HL-60 (cell line): ENCODE measurements at regions not wholly inside any gene's neighbourhood (a gene's known extent, or its start where the extent isn't known, plus 50 kb on each side); places are given as distances from the start of the nearest gene placed in this dataset.

Source experiments
- DNase-seq, 2 experiments: peaks; one replicate each; pipeline ENCODE4 v3.0.0-alpha.2; 2010 to 2020; ENCODE audit warnings: low read depth in 1 of 2, low spot score in 1 of 2
- H3K27ac ChIP-seq: fragments of 250-450 bp; sonication (Bioruptor Pico); replicated peaks from 2 replicates; pipeline ENCODE4 v1.5.1; 2020; ENCODE audit warnings: mild to moderate bottlenecking, moderate library complexity
- H3K27me3 ChIP-seq: fragments of 250-450 bp; sonication (Bioruptor Pico); 2 replicates; pipeline ENCODE4 v1.5.1; 2021; ENCODE audit warnings: mild to moderate bottlenecking, moderate library complexity; ENCODE audit not compliant: insufficient read depth, poor library complexity, severe bottlenecking
- H3K4me3 ChIP-seq: replicated peaks from 2 replicates; pipeline ENCODE4 v1.5.1; 2011; ENCODE audit warnings: mild to moderate bottlenecking, control low read depth, low read length; ENCODE audit not compliant: insufficient read depth
- CTCF ChIP-seq: IDR thresholded peaks from one replicate; pipeline ENCODE4 v1.5.1; 2011; ENCODE audit warnings: low read length, control low read depth, inconsistent platforms; ENCODE audit not compliant: insufficient read depth
- GABPA ChIP-seq: IDR thresholded peaks from 2 replicates; pipeline ENCODE4 v1.6.1; 2012; ENCODE audit warnings: low read depth
- POLR2AphosphoS5 ChIP-seq: IDR thresholded peaks from 2 replicates; pipeline ENCODE4 v1.6.1; 2012; ENCODE audit warnings: low read depth
- REST ChIP-seq: IDR thresholded peaks from 2 replicates; pipeline ENCODE4 v1.6.1; 2012; ENCODE audit warnings: low read depth; ENCODE audit not compliant: insufficient replicate concordance
- SPI1 ChIP-seq: IDR thresholded peaks from 2 replicates; pipeline ENCODE4 v1.6.1; 2012; ENCODE audit warnings: low read depth, mild to moderate bottlenecking, borderline replicate concordance

- TF ChIP-seq POLR2AphosphoS5 (no peak), REST (no peak), GABPA (no peak), CTCF (no peak), SPI1 (no peak)
- no peak for DNase-seq
Measured at GRCh38 chr16:5619304-5619703, 521.7 kb upstream of the EEF2KMT start.

GRCh38 chr16:5616841-5617240, 519.2 kb upstream of the EEF2KMT start:
- TF ChIP-seq SPI1, result no peak
- TF ChIP-seq CTCF, result no peak
- no peak for TF ChIP-seq REST
- TF ChIP-seq POLR2AphosphoS5, result no peak
- no peak for TF ChIP-seq GABPA
- Histone ChIP-seq H3K27ac (no peak overlapping the region), H3K27me3 (no peaks in the 10 kb centered on the region), H3K4me3 (no peak overlapping the region)
- DNase-seq, result no peak

More at GRCh38 chr16:5619304-5619703, 521.7 kb upstream of the EEF2KMT start:
- no peak overlapping the region for H3K27ac ChIP-seq
- H3K27me3 ChIP-seq, result no peaks in the 10 kb centered on the region
- no peak overlapping the region for H3K4me3 ChIP-seq

- Histone ChIP-seq H3K4me3 (no peak overlapping the region), H3K27ac (no peak overlapping the region), H3K27me3 (no peaks in the 10 kb centered on the region)
- DNase-seq, result peak; percentile 25 to 32
- TF ChIP-seq CTCF (peak; percentile 54), SPI1 (no peak), POLR2AphosphoS5 (no peak), GABPA (no peak), REST (no peak)
Measured at GRCh38 chr16:5615868-5616642, 518.5 kb upstream of the EEF2KMT start.
